Thoracic aorta (tissue), 2 donors: ENCODE measurements at regions not wholly inside any gene's neighbourhood (a gene's known extent, or its start where the extent isn't known, plus 50 kb on each side); places are given as distances from the start of the nearest gene placed in this dataset.
A peak's percentile ranks its signal among the peaks of the same experiment; 100 is the strongest.

Experiments
- ATAC-seq: fragments of 150-250 bp; one replicate; pipeline ENCODE4 v1.8.0; 2017; ENCODE audit warnings: low read depth; ENCODE audit not compliant: insufficient number of reproducible peaks, low FRiP score
- DNase-seq: peaks from one replicate; pipeline ENCODE4 v3.0.0-alpha.2; 2020; ENCODE audit warnings: low spot score
- H3K27ac ChIP-seq, 2 donors: fragments of 200-600 bp; sonication (generic); 1 replicate in 1 of 2; 2 replicates in 1 of 2; pipeline ENCODE4 v1.5.1; 2016; ENCODE audit warnings: mild to moderate bottlenecking in 2 of 2, moderate library complexity in 2 of 2
- H3K27me3 ChIP-seq: fragments of 200-600 bp; sonication (generic); replicated peaks from 2 replicates; pipeline ENCODE4 v1.6.0; 2016; ENCODE audit warnings: mild to moderate bottlenecking; ENCODE audit not compliant: insufficient read depth
- H3K36me3 ChIP-seq: fragments of 200-600 bp; sonication (generic); one replicate; pipeline ENCODE4 v1.5.1; 2016
- H3K4me1 ChIP-seq, 2 donors: fragments of 200-600 bp; sonication (generic); 1 replicate in 1 of 2; 2 replicates in 1 of 2; pipeline versions ENCODE4 v1.5.1 to v1.6.0; 2016; ENCODE audit warnings: low read depth in 2 of 2, mild to moderate bottlenecking in 1 of 2; ENCODE audit not compliant: control insufficient read depth in 1 of 2
- H3K4me3 ChIP-seq: fragments of 200-600 bp; sonication (generic); 2 replicates; pipeline ENCODE4 v1.5.1; 2016; ENCODE audit warnings: mild to moderate bottlenecking
- H3K9me3 ChIP-seq: fragments of 200-600 bp; sonication (generic); 2 replicates; pipeline ENCODE4 v1.5.1; 2016
- CTCF ChIP-seq: fragments of 200-600 bp; sonication (generic); IDR thresholded peaks from one replicate; pipeline ENCODE4 v1.5.1; 2019; ENCODE audit warnings: antibody characterized with exemption

- no peaks in the 10 kb centered on the region for H3K9me3 ChIP-seq
- DNase-seq (no peak), ATAC-seq (no peak)
- TF ChIP-seq CTCF: no peak
- H3K36me3 ChIP-seq: no peaks in the 10 kb centered on the region
- H3K27ac ChIP-seq: peak overlapping the region in 1 of 2 donors; percentile 50
- H3K4me3 ChIP-seq: no peak overlapping the region
- peaks cover 9 to 11% of the 10 kb centered on the region in 2 donors for H3K4me1 ChIP-seq
- no peaks in the 10 kb centered on the region for H3K27me3 ChIP-seq
Observed at GRCh38 chr10:76779796-76780301, 857.8 kb downstream of the KCNMA1 start.

DNA sequence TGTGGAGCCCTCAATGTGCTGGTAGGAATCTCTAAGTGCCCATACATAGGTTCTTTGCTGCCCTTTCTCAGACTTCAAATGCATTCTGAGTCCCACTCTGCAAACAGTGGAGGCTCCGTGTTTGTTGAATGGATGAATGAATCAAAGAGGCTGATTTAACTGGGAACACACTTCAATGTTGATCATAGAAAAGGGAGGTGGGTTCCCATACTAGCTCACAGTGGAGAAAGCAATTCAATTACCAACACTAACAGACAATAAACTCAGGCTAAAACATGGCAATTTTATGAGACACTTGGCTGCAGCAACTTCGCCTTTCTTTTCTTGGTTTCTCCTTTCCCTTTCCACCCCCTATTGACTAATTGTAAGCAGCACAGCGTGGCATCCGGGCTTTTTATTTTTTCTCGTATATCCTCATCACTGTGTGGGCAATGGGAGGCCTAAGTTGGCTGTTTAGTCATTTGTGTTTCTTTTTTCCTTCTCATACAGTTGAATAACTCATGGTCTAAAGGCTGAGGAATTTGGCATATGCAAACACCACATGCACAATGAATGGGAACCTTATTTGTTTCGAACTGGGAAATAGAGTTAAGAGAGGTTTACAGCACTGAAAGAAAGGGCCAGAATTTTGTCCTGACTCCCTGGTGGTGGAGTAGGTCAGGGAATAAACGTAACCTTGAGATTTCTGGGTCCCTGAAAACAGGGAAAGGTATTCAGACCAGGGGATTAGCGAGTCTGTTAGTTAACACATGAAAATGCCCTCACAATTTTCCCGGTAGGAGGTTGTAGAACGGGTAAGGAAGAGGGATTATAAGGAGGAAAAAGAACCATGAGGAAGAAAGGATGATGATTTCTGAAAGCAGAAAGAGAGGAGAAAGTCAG is 858.5 kb downstream of the KCNMA1 start:
- Histone ChIP-seq H3K4me3 (no peak overlapping the region), H3K36me3 (no peaks in the 10 kb centered on the region), H3K27me3 (no peaks in the 10 kb centered on the region), H3K27ac (peak overlapping the region in 1 of 2 donors; percentile 50), H3K9me3 (peaks cover 3% of the 10 kb centered on the region), H3K4me1 (peaks cover 9 to 11% of the 10 kb centered on the region in 2 donors)
- no peak for DNase-seq
- TF ChIP-seq CTCF: no peak
- ATAC-seq: peak; percentile 55

GRCh38 chr10:76774987-76775603 is 862.5 kb downstream of the KCNMA1 start:
- ATAC-seq: no peak
- peaks cover 9 to 11% of the 10 kb centered on the region in 2 donors for H3K4me1 ChIP-seq
- no peak overlapping the region for H3K4me3 ChIP-seq

DNA sequence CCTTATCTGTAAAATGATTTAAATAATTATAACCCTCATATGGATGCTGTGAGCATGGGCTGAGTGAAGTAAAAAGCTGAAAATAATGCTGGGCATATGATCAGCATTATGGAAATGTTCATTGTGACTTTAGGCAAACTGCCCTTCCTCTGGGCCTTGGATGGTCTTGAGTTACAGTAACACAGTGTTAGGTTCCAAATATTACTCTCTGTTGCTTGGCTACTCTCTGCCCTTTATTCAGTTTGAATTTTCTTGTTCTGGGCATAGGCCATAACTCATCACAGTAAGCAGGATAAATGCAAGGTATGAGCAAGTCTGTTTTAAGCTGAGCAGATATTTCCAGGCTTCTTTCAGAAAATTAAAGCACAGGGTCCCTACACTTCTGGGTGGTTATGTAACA is 868.0 kb downstream of the KCNMA1 start:
- Histone ChIP-seq H3K9me3 (peaks cover 6% of the 10 kb centered on the region), H3K27me3 (no peaks in the 10 kb centered on the region), H3K4me3 (no peak overlapping the region), H3K36me3 (no peaks in the 10 kb centered on the region), H3K4me1 (no peaks in the 10 kb centered on the region), H3K27ac (no peak overlapping the region)
- no peak for TF ChIP-seq CTCF
- DNase-seq (no peak), ATAC-seq (no peak)

More at GRCh38 chr10:76774987-76775603, 862.5 kb downstream of the KCNMA1 start:
- no peak for DNase-seq
- TF ChIP-seq CTCF: no peak
- Histone ChIP-seq H3K27ac (no peak overlapping the region), H3K9me3 (peaks cover 6% of the 10 kb centered on the region), H3K27me3 (no peaks in the 10 kb centered on the region), H3K36me3 (no peaks in the 10 kb centered on the region)

DNA sequence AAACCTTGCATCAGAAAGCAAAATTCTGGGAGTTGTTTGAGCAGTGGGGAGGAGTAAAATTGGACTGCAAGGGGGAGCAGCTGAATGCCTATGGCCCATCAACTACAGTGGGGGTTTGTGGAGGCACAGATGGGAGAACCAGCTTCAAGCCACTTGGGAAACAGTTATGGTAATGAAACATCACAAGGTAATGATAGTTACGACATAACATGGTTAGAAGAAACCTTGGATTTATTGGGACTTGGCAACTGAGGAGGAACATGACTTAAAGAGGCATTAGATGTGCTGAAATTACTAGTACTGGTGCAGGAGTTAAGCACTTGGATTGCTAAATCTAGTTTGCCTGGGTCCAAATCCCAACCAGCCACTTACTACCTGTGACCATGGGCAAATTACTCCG is 868.4 kb downstream of the KCNMA1 start:
- TF ChIP-seq CTCF: no peak
- no peaks in the 10 kb centered on the region for H3K36me3 ChIP-seq
- H3K4me1 ChIP-seq: no peaks in the 10 kb centered on the region
- no peak overlapping the region for H3K27ac ChIP-seq
- peaks cover 3% of the 10 kb centered on the region for H3K9me3 ChIP-seq
- H3K27me3 ChIP-seq: no peaks in the 10 kb centered on the region
- DNase-seq (no peak), ATAC-seq (no peak)
- H3K4me3 ChIP-seq: no peak overlapping the region
